ENCODE measurements at regions not wholly inside any gene's neighbourhood (a gene's known extent, or its start where the extent isn't known, plus 50 kb on each side); places are given as distances from the start of the nearest gene placed in this dataset.

GRCh38 chr2:196286821-196287220 is 115.4 kb upstream of the STK17B start:
- TF ChIP-seq POLR2A (IDR thresholded peaks at IDR 0.05), result no peak
- no peak for TF ChIP-seq CTCF (IDR thresholded peaks at IDR 0.05)

Data from lower leg skin (tissue), 3 donors.